22Rv1 (cell line): ENCODE measurements at regions not wholly inside any gene's neighbourhood (a gene's known extent, or its start where the extent isn't known, plus 50 kb on each side); places are given as distances from the start of the nearest gene placed in this dataset.

Experiments
- H3K27ac ChIP-seq: fragments of 450-650 bp; 2 replicates; pipeline ENCODE4 v1.5.1; 2017
- ZFX ChIP-seq: fragments of 450-650 bp; IDR thresholded peaks from 2 replicates; pipeline ENCODE4 v1.6.1; 2017; ENCODE audit warnings: antibody characterized with exemption, borderline replicate concordance
- TF ChIP-seq, protein P1 (sequence below): fragments of 450-650 bp; IDR thresholded peaks from 2 replicates; pipeline ENCODE4 v1.5.1; 2017; ENCODE audit warnings: mild to moderate bottlenecking

DNA sequence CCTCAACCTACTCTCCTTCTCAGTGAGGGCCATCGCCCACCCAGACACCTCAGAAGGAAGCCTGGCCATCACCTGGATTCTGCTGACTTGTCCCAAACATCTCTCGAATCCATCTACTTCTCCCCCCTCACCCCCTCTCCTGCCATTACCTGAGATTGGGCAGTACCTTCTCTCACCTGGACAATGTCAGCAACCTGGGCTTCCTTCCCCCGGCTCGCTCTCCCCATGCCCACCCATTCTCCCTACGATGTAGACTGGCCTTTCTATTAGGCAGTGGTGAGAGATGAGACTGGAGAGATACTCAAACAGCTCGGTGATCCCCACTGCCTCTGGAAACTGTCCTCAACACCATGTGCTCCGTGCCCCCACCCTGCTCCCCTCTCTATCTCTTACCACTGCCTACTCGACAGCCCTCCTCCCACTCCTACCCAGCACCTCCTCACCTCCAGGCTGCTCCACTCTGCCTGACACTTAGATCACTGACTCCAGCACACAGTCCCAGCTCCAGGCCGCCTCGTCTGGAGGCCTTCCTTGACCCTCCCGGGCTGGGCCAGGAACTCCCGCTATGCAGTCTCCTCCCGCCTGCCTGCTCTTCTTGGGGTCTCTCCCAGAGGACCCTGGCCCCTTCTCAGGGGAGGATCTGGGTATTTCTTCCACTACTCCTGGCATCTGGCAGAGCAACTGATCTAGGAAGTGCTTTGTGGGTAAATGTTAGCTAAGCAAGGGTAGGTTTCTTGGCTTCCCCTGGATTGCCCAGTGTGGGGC is 235.8 kb upstream of the NLRP1 start:
- TF ChIP-seq, protein P1, sequence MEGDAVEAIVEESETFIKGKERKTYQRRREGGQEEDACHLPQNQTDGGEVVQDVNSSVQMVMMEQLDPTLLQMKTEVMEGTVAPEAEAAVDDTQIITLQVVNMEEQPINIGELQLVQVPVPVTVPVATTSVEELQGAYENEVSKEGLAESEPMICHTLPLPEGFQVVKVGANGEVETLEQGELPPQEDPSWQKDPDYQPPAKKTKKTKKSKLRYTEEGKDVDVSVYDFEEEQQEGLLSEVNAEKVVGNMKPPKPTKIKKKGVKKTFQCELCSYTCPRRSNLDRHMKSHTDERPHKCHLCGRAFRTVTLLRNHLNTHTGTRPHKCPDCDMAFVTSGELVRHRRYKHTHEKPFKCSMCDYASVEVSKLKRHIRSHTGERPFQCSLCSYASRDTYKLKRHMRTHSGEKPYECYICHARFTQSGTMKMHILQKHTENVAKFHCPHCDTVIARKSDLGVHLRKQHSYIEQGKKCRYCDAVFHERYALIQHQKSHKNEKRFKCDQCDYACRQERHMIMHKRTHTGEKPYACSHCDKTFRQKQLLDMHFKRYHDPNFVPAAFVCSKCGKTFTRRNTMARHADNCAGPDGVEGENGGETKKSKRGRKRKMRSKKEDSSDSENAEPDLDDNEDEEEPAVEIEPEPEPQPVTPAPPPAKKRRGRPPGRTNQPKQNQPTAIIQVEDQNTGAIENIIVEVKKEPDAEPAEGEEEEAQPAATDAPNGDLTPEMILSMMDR = no peak
- TF ChIP-seq ZFX = no peak
- H3K27ac ChIP-seq = no peak overlapping the region

DNA sequence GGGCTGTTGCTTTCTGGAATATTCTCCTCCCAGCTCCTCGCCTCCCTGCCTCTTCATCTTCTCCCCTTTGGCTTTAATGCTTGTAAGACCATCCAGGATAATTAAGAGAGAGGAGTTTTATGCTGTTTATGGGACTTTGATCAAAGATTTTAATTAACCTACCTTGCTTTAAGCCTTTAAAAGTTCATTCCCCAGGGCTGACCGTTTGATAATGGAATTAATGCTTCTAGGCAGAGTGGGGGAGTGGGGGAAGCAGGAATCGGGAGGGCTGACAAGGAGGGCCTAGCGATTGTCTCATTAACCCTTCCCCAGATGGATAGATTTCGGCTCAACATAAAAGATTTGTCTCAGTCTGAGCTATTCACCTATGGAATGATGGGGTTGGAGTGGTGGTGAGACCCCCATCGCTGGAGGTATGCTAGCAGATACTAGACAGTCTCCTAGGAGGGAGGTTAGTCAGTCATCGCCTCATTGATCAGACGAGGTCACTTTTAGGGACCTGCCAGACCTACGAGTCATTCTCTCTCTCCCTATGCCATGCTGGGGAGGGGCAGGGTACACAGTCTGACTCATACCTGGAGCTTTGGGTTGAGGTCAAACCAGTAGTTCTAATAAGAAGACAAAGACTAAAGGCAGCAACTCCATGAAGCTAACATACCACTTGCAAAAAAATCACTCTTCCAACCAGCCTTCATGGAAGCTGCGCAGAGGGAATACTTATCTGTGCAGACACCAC is 236.6 kb upstream of the NLRP1 start:
- H3K27ac ChIP-seq = no peak overlapping the region

GRCh38 chr17:5821803-5822202 is 237.5 kb upstream of the NLRP1 start:
- no peak overlapping the region for H3K27ac ChIP-seq
- TF ChIP-seq, protein P1 = no peak
- no peak for TF ChIP-seq ZFX

More for the DNA sequence above, 236.6 kb upstream of the NLRP1 start:
- TF ChIP-seq ZFX = no peak
- TF ChIP-seq, protein P1 = no peak

DNA sequence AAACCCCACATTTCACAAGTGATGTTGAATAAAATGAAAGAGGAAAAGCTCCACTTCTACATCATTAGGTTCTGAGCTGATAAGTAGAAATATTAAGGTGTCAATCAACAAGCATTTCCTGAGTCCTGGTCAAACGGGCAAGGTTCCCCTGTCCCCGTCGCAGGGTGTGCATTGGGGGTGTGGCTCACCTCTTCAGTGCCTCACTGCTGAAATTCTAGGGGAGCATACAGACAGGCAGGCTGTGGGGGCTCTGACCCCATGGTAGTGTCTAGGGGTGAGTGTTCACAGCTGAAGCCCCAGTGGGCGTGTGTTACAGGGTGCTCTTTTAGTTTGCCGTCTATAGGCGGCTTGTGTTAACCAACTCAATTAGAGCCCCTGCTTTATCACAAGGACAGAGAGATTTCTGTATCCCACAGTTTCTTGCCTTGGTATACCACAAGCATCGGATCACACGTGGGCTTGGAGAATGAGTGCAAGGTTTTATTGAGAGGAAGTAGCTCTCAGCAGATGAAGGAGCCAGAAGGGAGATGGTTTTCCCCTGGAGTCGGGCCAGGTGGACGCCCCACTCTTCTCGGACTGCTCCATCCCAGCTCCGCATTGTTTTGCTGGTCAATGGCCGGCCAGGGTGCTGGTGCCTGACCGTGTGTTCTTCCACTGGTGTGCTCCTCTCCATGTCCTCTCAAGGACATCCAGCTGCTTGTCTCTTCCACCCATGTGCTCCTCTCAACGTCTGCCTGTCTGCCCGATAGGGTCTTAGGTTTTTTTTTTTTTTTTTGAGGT is 238.2 kb upstream of the NLRP1 start:
- TF ChIP-seq, protein P1 = no peak
- TF ChIP-seq ZFX = no peak
- no peak overlapping the region for H3K27ac ChIP-seq

GRCh38 chr17:5823219-5823618 is 238.9 kb upstream of the NLRP1 start:
- H3K27ac ChIP-seq = no peak overlapping the region
- no peak for TF ChIP-seq ZFX

DNA sequence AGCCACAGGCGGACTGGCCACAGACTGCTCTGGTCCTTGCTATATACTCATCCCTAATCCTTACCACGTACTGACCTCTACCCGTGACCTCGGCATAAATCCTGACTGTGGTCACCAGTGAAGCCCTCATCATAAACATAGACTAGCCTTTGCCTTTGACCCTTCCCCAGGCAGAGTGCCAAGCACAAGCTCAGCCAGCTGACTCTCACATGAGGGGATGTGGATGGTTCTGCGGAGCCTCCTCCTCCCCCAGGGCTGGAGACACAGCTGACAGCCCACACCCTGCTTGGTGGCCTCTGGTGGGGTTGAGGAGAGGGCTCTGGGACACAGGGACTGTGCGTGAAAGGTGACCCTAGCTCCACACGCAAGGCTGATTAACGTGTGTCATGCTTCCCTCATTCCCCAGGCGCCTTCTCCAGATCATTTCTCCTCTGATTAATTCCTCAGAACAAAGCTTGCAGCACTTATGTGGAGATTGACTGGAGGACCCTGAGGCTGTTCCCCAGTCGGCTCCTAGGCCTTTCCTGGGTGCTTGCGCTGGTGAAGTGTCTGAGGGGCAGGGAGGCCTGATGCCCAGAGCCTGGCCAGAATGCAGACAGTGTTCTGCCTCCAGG is 241.5 kb upstream of the NLRP1 start:
- H3K27ac ChIP-seq = no peak overlapping the region
- TF ChIP-seq, protein P1 = no peak
- no peak for TF ChIP-seq ZFX

GRCh38 chr17:5826384-5826783 is 242.1 kb upstream of the NLRP1 start:
- no peak overlapping the region for H3K27ac ChIP-seq
- TF ChIP-seq, protein P1 = no peak
